ENCODE measurements at regions not wholly inside any gene's neighbourhood (a gene's known extent, or its start where the extent isn't known, plus 50 kb on each side); places are given as distances from the start of the nearest gene placed in this dataset.

DNA sequence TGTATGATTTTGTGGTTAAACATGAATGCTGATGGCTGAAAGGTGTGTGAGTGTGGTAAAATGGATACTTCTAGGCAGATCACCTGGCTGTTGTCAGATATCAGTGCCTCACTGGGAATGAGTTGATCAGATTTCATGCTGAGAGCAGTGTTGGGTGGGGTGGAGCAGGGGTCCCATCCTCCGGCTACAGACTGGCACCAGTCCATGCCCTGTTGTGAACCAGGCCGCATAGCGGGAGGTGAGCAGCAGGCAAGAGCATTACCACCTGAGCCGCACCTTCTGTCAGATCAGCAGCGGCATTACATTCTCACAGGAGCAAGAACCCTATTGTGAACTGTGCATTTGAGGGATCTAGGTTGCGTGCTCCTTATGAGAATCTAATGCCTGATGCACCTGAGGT, 78.7 kb downstream of the GLI2 start:
- TF ChIP-seq, protein P1, sequence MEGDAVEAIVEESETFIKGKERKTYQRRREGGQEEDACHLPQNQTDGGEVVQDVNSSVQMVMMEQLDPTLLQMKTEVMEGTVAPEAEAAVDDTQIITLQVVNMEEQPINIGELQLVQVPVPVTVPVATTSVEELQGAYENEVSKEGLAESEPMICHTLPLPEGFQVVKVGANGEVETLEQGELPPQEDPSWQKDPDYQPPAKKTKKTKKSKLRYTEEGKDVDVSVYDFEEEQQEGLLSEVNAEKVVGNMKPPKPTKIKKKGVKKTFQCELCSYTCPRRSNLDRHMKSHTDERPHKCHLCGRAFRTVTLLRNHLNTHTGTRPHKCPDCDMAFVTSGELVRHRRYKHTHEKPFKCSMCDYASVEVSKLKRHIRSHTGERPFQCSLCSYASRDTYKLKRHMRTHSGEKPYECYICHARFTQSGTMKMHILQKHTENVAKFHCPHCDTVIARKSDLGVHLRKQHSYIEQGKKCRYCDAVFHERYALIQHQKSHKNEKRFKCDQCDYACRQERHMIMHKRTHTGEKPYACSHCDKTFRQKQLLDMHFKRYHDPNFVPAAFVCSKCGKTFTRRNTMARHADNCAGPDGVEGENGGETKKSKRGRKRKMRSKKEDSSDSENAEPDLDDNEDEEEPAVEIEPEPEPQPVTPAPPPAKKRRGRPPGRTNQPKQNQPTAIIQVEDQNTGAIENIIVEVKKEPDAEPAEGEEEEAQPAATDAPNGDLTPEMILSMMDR (IDR thresholded peaks at IDR 0.05; ENCODE audit: poor library complexity): no peak
- TF ChIP-seq EZH2phosphoT487 (IDR thresholded peaks at IDR 0.05; ENCODE audit: low read depth, severe bottlenecking, unreplicated experiment): no peak
